Islet precursor cell (in vitro differentiated cells): ENCODE measurements at regions not wholly inside any gene's neighbourhood (a gene's known extent, or its start where the extent isn't known, plus 50 kb on each side); places are given as distances from the start of the nearest gene placed in this dataset.
"Not testable (repeated sequence)": the region's sequence is repeated elsewhere in the genome, so short reads cannot be mapped to it uniquely, and the experiment has no call there.

Source experiments
- DNase-seq: peaks from one replicate; pipeline ENCODE4 v3.0.0-alpha.2; 2018

DNA sequence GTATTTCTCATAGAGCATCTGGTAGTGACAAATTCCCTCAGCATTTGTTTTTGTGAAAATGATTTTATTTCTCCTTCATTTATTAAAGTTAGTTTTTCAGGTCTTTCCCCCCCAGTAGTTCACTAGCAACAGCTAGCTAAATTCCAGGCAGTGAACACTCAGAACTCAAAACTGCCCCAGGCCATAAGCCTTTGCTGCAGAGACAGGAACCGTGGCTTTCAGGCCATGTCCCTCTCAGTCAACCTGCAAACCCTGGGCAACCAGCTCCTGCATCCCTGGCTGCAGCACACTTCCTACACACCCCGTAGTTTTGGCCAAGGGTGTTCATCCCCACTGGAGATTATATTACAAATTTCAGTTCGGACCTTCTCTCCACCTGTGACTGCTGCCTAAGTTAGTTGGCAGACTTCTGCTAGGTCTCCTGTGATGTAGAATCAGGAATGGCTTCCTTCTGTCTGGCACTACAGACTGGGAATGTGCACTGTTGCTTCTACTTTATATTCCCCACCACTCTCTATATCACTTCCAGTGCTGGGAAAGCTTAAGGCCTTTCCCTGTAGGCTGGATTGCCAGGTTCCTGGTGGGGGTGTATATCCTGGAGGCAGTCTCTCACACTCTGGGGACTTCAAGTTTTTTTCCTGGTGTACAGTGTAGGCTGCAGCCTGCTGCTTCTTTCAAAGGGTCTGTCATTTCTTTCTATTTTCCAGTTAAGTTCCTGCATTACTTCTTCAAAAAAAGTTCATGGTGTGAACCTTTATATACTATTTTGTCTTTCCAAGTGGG lies 924.4 kb upstream of the LRFN5 start:
- peak; percentile 91 for DNase-seq

DNA sequence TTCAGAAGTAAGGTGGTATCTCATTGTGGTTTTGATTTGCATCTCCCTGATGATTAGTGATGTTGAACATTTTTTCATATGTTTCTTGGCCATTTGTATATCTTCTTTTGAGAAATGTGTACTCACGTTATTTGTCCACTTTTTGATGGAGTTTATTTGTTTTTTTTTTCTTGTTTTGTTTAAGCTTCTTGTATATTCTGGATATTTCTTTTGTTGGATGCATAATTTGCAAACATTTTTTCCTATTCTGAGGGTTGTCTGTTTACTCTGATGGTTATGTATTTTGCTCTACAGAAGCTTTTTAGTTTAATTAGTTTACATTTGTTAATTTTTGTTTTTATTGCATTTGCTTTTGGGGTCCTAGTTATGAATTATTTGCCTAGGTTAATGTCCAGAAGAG lies 927.4 kb upstream of the LRFN5 start:
- DNase-seq, result no peak

GRCh38 chr14:40677206-40677605 lies 929.5 kb upstream of the LRFN5 start:
- not testable (repeated sequence) for DNase-seq

GRCh38 chr14:40674502-40674901 lies 932.2 kb upstream of the LRFN5 start:
- no peak for DNase-seq

GRCh38 chr14:40656311-40656710 lies 950.4 kb upstream of the LRFN5 start:
- no peak for DNase-seq

DNA sequence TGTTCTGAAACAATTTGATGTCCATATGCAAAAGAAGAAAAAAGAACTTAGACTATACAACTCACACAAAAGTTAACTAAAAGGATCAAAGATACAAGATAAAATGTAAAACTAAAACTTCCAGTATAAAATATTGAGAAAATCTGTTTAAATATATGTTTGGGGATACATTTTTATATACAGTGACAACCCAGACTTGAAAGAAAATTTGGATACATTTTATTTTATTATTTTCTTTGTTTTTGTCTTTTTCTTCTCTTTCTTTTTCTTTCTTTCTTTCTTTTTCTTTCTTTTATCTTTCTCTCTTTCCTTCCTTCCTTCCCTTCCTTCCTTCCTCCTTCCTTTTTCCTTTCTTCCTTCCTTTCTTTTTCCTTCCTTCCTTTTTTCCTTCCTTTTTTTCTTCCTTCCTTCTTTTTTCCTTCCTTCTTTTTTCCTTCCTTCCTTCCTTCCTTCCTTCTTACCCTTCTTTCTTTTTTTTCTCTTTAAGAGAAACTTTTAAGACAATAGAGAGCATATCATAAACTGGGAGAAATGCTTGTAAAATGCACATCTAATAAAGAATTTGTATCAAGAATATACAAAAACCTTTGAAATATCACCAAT lies 954.5 kb upstream of the LRFN5 start:
- no peak for DNase-seq

- DNase-seq, result no peak
These were observed 976.2 kb upstream of the LRFN5 start for GRCh38 chr14:40630471-40630870.

DNA sequence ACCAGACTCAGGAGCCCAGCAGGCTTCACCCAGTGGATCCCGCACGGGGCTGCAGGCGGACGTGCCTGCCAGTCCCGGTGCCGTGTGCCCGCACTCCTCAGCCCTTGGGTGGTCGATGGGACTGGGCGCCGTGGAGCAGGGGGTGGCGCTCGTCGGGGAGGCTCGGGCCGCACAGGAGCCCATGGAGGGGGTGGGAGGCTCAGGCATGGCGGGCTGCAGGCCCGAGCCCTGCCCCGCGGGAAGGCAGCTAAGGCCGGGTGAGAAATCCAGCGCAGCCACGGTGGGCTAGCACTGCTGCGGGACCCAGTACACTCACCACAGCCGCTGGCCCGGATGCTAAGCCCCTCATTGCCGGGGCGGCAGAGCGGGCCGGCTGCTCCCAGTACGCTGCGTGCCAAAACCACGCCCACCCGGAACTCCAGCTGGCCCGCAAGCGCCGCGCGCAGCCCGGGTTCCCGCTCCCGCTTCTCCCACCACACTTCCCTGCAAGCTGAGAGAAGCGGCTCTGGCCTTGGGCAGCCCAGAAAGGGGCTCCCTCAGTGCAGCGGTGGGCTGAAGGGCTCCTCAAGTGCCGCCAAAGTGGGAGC lies 977.0 kb upstream of the LRFN5 start:
- DNase-seq, result peak; percentile 89

DNA sequence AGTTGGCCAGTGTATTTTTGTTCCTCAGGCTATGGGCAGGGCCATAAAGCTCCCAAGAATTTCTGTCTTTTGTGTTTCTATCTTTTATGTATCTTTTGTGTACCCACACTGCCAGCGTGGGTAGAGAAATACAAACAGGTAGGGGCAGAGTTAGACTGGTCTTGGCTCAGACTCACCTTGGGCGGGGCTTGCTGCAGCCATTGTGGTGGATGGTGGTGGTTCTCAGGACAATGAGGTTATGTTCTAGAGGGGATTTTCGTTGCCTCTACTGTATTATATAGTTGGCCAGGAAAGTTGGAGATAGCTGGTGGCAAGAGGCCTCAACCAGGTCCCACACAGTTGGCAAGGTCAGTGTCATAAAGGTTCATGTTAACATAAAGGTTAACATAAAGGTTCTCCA lies 977.5 kb upstream of the LRFN5 start:
- DNase-seq, result no peak

- no peak for DNase-seq
These were observed 983.0 kb upstream of the LRFN5 start for GRCh38 chr14:40623643-40624042.

DNA sequence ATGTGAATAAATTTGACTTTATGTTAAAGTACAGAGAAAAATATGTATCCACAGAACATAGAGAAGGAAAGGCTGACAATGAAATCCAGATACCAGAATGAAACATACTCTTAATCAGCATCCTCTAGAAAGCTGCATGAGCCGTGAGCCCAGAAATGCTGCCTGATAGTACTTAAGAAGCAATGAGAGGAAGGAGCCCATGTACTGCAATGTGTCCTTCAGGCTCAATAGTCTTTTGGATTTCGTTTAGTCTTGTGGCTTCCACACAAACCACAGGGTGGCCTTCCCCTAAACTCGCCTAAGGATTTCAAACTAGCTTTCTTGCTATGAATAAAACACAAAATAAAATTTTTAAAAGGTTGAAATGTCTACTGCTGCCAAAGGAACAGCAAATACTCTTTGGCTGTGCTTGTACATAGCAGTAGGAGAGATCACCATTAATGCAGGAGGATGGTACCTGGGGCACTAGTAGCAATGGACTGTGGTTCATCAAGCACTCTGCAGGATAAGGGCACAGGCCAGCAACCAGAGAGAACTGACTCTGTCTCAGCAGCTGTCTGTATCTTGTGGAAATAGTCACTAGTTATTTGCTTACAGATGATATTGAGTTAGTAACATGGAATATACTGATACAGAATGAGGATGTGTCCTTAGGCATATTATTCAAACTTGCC lies 988.3 kb upstream of the LRFN5 start:
- DNase-seq, result no peak

DNA sequence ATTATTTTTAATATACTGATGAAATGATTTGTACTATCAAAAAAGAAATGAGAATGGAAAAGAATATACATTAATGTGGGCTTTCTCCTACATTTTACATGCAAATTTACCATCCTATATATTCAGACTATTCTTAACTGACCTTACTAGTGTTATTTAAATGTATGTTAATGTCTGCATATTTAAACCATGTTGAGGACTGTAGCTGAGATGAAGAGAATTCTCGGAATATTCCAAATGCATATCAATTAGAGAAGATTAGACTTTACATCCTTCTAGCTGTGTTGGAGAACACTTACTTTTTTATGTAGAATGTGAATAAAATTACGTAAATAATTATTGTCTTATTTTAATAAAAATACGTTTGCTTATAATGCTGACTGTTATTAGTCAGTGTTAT lies 990.1 kb upstream of the LRFN5 start:
- DNase-seq, result no peak

- DNase-seq, result no peak
These were observed 1005.6 kb upstream of the LRFN5 start for GRCh38 chr14:40601063-40601462.

DNA sequence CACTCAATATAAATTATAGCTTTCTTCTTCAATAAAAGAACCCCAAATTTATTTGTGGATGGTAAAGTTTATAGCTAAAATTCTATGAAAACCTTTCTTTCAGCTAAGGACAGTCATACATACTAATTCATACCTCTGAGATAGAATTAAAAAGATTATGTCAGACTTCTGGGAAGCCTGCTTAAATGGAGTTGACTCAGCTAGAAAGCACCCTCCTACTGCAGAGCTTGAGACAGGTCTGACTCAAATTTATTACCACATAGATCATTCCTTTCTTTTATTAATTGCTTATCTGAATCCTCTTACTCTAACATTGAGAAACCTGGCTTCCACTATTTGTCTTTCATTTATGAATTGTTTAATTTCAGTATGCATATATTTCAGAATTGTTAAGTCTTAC lies 1007.0 kb upstream of the LRFN5 start:
- DNase-seq, result no peak

DNA sequence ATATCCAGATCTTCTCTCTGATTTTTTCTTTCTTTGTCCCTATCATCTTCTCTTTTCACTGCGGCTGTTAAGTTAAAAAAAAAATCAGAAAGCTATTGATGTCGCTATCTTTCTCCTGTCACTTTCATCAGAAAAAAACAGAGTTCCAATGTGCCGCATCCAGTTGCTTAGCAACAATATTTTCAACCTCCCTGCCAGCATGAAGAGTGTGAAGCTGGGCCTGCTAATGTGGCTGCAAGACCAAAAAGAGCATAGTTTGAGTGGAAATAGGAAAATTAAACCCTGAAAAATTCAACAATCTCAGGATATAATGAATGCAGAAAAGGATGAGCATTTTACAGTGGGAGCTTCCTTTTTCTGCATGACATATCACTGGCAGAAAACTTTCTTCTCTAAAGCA lies 1025.4 kb upstream of the LRFN5 start:
- DNase-seq, result no peak

GRCh38 chr14:40576880-40577478 lies 1029.7 kb upstream of the LRFN5 start:
- DNase-seq, result no peak

DNA sequence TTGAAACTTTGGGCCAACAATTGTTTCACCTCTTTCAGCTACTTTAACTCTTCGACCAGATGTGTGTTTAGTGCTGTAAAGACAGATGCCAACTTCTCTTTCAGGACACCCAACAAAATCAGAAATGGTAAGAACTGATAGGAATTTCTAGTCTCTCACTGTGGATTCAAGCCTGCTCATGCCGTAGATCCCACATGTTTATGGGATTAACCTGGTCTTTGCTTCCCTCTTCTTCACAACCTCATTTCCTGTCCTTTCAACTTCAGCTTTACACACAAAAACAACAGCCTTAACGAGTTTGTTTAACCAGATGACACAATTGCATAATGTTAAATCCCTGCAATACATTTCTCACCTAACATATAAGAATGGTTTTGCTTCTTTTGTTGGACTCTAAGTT lies 1031.9 kb upstream of the LRFN5 start:
- no peak for DNase-seq

DNA sequence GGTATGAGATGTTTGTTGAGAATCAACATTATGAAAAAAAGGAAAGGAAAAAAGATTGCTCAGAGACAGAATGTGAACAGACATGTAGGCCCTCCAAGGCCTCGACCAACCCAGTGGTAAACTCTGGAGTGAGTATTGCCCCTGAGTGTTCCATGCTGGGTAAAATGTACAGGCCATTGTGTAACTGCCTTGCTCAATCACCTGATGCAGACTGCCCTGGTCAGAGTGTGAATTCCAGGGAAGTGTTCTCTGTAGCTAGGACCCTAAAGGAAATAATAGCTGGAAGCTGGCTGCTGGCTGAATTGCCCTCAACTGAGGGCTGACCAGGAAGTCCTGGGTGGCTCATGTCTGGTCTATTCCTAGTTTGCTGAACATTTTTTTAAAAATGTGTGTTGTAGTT lies 1081.4 kb upstream of the LRFN5 start:
- DNase-seq, result peak; percentile 51

DNA sequence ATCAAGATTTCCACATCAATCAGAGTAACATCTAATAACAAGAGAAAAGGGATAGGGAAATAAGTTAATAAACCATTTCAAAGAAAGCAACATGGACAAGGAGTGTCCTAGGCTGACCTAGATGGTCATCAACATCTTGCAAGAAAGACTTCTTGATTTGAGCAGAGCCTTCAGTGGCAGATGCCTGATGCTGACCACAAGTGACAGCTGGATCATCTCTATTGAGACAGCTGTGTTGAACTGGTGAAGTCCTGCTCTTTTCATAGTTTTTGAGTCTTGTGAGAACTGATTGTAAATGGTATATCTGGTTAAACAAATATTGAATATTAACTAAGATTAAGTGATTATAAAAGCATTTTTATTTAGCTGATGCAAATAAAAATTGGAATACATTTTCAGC lies 1083.6 kb upstream of the LRFN5 start:
- DNase-seq, result no peak

GRCh38 chr14:40494483-40494882 lies 1062.2 kb upstream of the FBXO33 start:
- DNase-seq, result no peak

GRCh38 chr14:40487824-40488223 lies 1055.6 kb upstream of the FBXO33 start:
- no peak for DNase-seq

DNA sequence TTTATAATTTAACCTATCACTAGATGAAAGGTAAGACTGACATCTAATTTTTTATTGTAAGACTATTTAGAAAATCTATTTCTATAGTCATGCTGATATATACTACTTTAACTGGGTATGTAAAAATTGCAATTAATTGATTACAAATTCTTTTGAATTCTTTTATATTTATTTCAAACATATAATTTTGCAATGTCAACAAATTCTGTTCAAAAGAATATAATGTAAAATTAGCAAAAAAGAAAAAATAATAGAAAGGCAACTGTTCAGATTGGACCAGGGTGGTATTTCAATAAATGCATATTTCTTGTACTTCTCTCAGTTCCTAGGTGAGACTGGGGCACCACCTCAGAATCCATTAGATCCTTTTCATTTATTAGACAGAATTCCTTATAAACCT lies 1053.5 kb upstream of the FBXO33 start:
- no peak for DNase-seq

- no peak for DNase-seq
These were observed 1043.8 kb upstream of the FBXO33 start for GRCh38 chr14:40476005-40476404.

GRCh38 chr14:40467969-40468368 lies 1035.7 kb upstream of the FBXO33 start:
- no peak for DNase-seq
